ENCODE measurements at regions not wholly inside any gene's neighbourhood (a gene's known extent, or its start where the extent isn't known, plus 50 kb on each side); places are given as distances from the start of the nearest gene placed in this dataset.

GRCh38 chr16:86809458-86809955 is 231.2 kb downstream of the FOXL1 start:
- no peak for DNase-seq

- no peak for DNase-seq
Observed at GRCh38 chr16:86810062-86810461, 231.7 kb downstream of the FOXL1 start.

GRCh38 chr16:86812363-86812970 is 234.1 kb downstream of the FOXL1 start:
- no peak for DNase-seq

DNA sequence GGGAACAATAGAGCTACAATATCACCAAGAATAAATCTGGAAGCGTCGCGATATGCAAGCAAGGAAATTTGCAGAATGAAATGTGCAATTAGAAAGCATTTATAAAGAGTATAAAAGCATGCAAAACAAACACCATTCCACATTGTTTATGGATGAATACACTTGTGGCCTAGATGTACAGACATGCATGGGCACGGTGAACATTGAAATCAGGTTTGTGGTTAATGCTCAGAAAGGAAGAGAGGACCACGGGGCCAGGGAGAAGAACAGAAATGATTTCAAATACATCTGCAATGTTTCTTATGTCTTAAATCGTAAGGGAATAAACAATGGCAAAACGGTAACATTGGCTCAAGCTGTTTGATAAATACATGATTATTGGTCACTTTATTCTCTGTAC is 235.9 kb downstream of the FOXL1 start:
- DNase-seq = no peak

DNA sequence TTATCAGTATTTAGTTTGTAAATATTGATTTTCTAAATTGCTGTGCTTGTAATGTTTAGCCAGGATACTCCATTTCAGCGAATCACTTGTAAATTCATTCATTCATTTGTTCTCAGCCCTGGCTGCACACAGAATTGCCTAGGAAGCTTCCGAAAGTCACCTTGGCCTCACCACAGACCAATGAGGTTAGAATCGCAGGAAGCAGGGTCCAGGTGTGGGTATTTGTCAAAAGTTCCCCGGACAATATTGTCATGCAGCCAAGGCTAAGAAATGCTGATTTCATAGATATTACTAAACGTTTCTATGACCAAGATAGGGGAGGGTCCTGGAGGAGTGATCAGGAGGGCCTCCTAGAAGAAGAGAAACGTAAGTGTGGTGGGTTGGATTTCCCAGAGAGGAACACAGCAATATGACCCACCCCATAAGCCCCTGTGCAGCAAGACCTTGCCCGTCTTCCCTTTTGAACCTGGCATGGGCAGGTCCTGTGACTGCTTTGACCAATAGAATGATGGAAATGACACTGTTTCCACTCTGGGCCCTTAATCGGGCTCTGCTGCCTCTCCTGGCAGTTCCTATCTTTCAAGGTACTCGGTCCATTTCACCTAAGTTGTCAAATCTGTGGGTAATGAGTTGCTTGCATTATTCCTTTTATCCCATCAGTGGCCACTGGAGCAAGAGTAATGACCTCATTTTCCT is 238.7 kb downstream of the FOXL1 start:
- DNase-seq = no peak

DNA sequence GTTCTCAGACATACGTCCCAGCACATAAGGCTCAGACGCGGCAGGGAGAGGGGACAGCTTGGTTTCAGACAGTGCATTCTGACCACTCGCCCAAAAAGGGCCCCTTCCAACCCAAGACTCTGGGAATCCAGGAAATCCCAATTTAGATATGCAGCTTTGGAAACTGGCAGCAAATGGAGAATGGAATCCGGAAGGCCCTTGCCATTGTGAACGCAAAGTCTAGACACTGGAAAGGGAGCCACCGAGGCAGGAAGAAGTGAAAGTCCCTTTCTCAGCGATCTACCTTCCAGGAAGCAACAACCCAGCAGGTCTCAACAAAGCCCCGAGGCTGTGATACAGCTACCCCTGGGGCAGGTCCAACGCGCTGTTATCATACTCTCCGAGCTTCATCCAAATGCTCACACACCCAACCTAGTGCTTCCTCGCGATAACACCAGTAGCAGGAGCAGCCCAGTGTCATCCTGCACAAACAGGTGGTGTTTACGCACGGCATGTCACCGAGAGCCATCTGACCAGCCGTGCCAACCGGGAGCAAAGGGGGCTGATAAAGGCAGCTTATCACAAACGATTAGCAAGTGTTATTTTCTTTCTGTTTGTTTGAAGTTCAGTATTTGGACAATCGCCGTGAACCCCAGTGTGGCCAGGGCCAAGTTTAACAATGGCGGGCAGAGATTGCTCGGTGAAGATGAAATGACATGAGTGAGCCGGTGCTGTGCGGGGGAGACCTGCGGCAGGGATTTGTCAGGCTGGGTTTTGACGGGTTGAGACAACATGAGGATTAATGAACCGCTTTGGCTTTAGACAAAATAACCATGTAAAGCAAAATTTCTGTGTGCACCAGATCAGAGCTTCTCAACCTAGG is 240.6 kb downstream of the FOXL1 start:
- DNase-seq = no peak

- DNase-seq = no peak
Observed at GRCh38 chr16:86819533-86819892, 241.2 kb downstream of the FOXL1 start.

DNA sequence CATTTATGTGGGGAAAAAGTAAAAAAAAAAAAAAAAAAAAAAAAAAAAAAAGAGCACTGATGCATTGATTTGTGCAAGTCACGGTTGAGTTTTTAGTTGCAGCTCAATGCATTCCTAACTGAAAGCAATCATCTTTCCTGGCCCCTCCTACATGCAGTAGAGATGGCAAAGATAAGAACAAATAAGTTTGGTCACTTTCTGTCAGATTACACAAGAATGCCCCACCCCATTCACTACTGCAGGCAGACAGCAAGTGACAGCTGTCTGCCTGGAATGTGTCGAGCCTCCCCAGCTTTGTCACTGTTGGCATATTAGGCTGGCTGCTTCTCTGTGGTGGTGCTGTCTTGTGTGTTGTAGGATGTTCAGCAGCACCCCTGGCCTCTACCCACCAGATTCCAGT is 243.5 kb downstream of the FOXL1 start:
- no peak for DNase-seq

DNA sequence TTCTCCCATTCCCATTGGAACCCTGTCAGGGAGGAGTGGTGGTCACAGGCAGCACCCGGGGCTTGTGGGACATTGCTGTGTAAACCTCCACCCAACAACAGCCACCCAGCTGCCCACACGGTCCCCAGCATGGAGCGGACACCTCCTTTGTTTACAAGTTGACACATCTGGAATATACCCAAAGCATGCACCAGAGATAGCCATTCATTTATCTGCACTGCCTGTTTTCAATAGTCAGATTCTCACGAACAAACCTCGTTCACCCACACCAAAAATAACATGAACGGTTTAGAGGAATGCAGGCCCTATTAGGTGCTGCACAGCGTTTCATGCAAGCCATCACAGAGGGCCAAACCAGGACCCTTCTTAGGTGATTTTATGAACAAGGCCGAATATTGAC is 244.8 kb downstream of the FOXL1 start:
- DNase-seq = no peak

- no peak for DNase-seq
Observed at GRCh38 chr16:86823888-86824671, 245.7 kb downstream of the FOXL1 start.

GRCh38 chr16:86824751-86825296 is 246.5 kb downstream of the FOXL1 start:
- DNase-seq = no peak

DNA sequence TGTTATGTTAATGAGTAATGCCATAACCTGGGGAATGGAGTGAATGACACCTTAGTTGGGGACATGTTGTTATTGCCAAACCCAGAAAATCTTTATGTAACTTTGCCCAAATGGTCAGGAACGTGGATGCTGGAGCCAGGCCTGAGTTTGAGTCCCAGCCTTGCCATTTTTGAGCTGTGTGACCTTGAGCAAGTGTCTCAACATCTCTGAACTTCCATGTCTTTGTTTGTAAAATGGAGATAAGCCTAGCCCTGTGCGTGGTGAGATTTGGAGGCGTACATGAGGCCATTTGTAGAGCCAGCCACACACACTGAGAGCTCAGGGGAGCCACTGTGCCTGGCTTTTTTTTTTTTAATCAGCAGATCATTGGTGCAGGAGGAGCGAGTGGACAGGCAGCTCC is 247.3 kb downstream of the FOXL1 start:
- DNase-seq = no peak

DNA sequence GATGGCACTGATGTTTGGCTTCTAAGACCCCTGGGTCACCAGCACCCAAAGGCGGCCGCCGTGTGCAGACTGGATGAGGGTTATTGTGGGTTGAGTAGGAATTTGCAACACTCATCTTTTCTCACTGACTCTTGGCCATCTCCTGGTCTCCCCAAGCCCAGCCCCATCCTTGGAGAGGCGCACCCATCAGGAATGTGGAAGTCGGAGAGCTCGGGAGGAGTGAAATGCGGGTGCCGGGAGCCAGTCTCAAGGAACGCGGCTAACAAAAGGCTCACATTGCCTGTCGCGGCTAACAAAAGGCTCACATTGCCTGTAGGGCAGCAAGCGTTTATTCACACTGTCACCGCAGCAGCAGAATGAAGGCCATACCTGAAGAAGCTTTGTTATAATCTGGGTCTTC is 248.6 kb downstream of the FOXL1 start:
- DNase-seq = no peak

GRCh38 chr16:86827521-86827920 is 249.2 kb downstream of the FOXL1 start:
- no peak for DNase-seq

DNA sequence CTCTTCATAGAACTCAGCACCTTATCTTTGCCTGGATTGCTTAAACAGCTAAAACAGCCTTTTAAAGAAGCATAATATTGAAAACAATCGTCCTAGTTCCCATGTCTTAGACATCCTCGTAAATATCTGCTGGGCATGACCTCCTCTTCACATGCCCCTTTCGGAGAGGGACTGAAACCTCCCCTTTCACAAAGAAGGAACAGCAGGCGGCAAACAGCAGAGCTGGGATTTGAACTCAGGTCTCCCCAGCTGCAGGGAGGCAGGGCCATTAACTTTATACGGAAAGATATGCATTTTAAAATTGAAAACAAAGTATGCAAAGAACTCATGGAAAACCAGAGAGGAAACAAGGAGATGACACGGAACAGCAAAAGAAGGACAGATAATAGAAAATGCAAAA is 249.9 kb downstream of the FOXL1 start:
- no peak for DNase-seq

- DNase-seq = no peak
Observed at GRCh38 chr16:86828653-86829052, 250.3 kb downstream of the FOXL1 start.

DNA sequence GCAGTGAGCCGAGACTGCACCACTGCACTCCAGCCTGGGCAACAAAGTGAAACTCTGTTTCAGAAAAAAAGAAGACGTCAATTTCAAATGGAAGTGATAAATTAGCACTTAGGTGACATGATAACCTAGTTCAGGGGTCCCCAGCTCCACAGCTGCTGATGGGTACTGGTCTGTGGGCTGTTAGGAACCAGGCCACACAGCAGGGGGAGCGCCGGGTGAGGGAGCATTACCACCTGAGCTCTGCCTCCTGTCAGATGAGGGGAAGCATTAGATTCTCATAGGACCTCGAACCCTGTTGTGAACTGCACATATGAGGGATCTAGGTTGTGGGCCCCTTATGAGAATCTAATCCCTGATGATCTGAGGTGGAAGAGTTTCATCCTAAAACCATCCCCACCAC is 253.0 kb downstream of the FOXL1 start:
- no peak for DNase-seq

GRCh38 chr16:86833136-86833535 is 254.8 kb downstream of the FOXL1 start:
- DNase-seq = no peak

GRCh38 chr16:86834451-86835035 is 256.2 kb downstream of the FOXL1 start:
- no peak for DNase-seq

DNA sequence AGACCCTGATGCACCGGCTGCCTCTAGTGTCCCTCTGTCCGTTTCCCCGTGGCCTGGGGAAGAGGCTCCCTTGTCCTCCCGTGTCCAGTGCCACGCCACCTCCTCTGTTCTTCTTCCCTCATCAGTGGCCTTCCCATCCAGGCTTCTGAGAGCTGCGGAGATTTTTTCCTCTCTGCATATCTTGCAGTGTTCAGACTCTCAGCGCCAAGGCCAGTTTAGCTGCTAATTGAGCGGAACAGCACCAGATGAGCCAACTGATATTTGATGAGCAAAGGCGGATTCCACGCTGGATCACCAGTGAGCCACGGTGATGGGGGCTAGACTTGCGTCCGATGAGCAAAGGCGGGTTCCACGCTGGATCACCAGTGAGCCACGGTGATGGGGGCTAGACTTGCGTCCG is 257.6 kb downstream of the FOXL1 start:
- DNase-seq = no peak

- DNase-seq = no peak
Observed at GRCh38 chr16:86836503-86837129, 258.3 kb downstream of the FOXL1 start.

DNA sequence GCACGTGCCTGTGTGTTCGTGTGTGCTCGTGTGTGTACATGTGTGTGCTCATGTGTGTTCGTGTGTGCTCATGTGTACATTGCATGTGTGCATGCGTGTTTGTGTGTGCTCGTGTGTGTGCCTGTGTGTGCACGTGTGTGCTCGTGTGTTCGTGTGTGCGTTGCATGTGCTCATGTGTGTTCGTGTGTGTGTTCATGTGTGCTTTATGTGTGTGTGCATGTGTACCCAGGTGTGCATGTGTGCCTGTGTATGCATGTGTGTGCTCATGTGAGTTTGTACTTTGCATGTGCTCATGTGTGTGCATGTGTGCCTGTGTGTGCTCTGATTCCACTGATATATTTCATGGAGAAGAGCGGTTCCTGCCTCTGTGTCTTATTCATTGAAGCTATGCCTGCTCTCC is 265.5 kb downstream of the FOXL1 start:
- no peak for DNase-seq

Data from DMS53 (cell line).